ENCODE measurements at regions not wholly inside any gene's neighbourhood (a gene's known extent, or its start where the extent isn't known, plus 50 kb on each side); places are given as distances from the start of the nearest gene placed in this dataset.
"Not testable (repeated sequence)": the region's sequence is repeated elsewhere in the genome, so short reads cannot be mapped to it uniquely, and the experiment has no call there.

- TF ChIP-seq, protein P1, sequence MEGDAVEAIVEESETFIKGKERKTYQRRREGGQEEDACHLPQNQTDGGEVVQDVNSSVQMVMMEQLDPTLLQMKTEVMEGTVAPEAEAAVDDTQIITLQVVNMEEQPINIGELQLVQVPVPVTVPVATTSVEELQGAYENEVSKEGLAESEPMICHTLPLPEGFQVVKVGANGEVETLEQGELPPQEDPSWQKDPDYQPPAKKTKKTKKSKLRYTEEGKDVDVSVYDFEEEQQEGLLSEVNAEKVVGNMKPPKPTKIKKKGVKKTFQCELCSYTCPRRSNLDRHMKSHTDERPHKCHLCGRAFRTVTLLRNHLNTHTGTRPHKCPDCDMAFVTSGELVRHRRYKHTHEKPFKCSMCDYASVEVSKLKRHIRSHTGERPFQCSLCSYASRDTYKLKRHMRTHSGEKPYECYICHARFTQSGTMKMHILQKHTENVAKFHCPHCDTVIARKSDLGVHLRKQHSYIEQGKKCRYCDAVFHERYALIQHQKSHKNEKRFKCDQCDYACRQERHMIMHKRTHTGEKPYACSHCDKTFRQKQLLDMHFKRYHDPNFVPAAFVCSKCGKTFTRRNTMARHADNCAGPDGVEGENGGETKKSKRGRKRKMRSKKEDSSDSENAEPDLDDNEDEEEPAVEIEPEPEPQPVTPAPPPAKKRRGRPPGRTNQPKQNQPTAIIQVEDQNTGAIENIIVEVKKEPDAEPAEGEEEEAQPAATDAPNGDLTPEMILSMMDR (conservative IDR thresholded peaks at IDR 0.05), result not testable (repeated sequence)
- TF ChIP-seq ZFX (IDR thresholded peaks at IDR 0.05), result not testable (repeated sequence)
These were observed 238.0 kb upstream of the PRSS58 start for GRCh38 chr7:142495879-142496278.
